ENCODE measurements at regions not wholly inside any gene's neighbourhood (a gene's known extent, or its start where the extent isn't known, plus 50 kb on each side); places are given as distances from the start of the nearest gene placed in this dataset.

DNA sequence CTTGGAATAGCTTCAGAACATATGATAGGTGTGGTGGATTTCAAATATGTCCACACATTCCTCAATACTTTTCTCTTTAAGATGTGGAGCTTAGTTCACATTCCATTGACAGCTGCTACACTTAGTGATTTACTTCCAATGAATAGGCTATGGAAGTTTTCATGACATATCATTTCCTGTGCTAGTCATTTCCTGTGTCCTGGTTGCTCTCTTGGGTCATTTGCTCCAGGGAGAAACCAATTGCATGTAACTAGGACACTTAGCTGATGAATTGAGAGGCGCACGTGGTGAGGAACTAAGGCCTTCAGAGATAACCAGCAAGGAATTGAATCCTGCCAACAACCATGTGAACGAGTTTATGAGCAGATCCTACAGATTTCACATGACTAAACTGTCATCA lies 120.9 kb downstream of the SLC17A6 start:
- Mint-ChIP-seq H3K27me3 (peaks cover 28% of the 10 kb centered on the region), H3K27ac (no peak overlapping the region), H3K9me3 (no peaks in the 10 kb centered on the region), H3K36me3 (ENCODE audit: low read depth) (no peaks in the 10 kb centered on the region), H3K4me1 (ENCODE audit: low read depth) (no peaks in the 10 kb centered on the region), H3K4me3 (no peak overlapping the region)
- ChIA-PET CTCF (no interaction called here), POLR2A (no interaction called here)
- Histone ChIP-seq H3K4me1 (ENCODE audit: insufficient read depth, low read length) (no peaks in the 10 kb centered on the region), H3K36me3 (ENCODE audit: insufficient read depth, low read length) (no peaks in the 10 kb centered on the region), H3K27me3 (ENCODE audit: control insufficient read depth in 1 of 2, insufficient read depth in 2 of 2, low read length in 2 of 2) (no peaks in the 10 kb centered on the region), H3K4me3 (ENCODE audit: low read length) (no peak overlapping the region), H3K27ac (ENCODE audit: low read depth in 1 of 2, low read length in 2 of 2) (no peak overlapping the region), H3K9me3 (ENCODE audit: control insufficient read depth in 1 of 2, insufficient read depth in 1 of 2, low read length in 2 of 2) (no peaks in the 10 kb centered on the region)
- intact Hi-C loops (cut with DNase I, micrococcal nuclease), result no loop called here
- DNase-seq (no peak), ATAC-seq (ENCODE audit: poor library complexity) (no peak)
- TF ChIP-seq, protein P1, sequence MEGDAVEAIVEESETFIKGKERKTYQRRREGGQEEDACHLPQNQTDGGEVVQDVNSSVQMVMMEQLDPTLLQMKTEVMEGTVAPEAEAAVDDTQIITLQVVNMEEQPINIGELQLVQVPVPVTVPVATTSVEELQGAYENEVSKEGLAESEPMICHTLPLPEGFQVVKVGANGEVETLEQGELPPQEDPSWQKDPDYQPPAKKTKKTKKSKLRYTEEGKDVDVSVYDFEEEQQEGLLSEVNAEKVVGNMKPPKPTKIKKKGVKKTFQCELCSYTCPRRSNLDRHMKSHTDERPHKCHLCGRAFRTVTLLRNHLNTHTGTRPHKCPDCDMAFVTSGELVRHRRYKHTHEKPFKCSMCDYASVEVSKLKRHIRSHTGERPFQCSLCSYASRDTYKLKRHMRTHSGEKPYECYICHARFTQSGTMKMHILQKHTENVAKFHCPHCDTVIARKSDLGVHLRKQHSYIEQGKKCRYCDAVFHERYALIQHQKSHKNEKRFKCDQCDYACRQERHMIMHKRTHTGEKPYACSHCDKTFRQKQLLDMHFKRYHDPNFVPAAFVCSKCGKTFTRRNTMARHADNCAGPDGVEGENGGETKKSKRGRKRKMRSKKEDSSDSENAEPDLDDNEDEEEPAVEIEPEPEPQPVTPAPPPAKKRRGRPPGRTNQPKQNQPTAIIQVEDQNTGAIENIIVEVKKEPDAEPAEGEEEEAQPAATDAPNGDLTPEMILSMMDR (IDR thresholded peaks at IDR 0.05), result no peak

DNA sequence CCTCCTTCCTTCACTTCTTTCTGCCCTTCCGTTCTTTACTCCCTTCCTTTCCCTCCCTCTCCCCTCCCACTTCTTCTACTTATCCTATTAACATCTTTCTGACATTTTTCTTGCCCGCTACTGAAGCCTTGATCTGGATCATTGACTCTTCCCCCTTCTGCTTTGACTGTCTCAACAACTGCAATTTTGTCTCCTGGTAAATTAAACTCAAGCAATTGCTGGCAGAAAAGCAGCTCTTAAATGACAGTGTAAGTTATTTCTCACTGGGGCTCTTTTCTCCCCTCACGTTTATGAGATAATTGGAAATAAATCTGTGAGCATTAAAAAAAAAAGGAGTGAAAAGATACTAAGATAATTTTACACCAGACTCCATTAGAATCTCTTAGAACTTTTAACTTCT lies 120.0 kb downstream of the SLC17A6 start:
- Mint-ChIP-seq H3K27ac (no peak overlapping the region), H3K9me3 (no peaks in the 10 kb centered on the region), H3K4me1 (ENCODE audit: low read depth) (no peaks in the 10 kb centered on the region), H3K27me3 (peaks cover 23% of the 10 kb centered on the region), H3K36me3 (ENCODE audit: low read depth) (no peaks in the 10 kb centered on the region), H3K4me3 (no peak overlapping the region)
- no peak for ATAC-seq (ENCODE audit: poor library complexity)
- intact Hi-C loops (cut with DNase I, micrococcal nuclease), result no loop called here
- CTCF ChIA-PET, result no interaction called here
- Histone ChIP-seq H3K9me3 (ENCODE audit: control insufficient read depth in 1 of 2, insufficient read depth in 1 of 2, low read length in 2 of 2) (no peaks in the 10 kb centered on the region), H3K27me3 (ENCODE audit: control insufficient read depth in 1 of 2, insufficient read depth in 2 of 2, low read length in 2 of 2) (no peaks in the 10 kb centered on the region), H3K4me1 (ENCODE audit: insufficient read depth, low read length) (no peaks in the 10 kb centered on the region), H3K36me3 (ENCODE audit: insufficient read depth, low read length) (no peaks in the 10 kb centered on the region), H3K27ac (ENCODE audit: low read depth in 1 of 2, low read length in 2 of 2) (no peak overlapping the region), H3K4me3 (ENCODE audit: low read length) (no peak overlapping the region)
- DNase-seq, result no peak
- POLR2A ChIA-PET, result no interaction called here
- TF ChIP-seq, protein P1 (IDR thresholded peaks at IDR 0.05), result no peak

- Mint-ChIP-seq H3K27me3 (peaks cover 24% of the 10 kb centered on the region), H3K9me3 (no peaks in the 10 kb centered on the region), H3K27ac (no peak overlapping the region), H3K4me3 (no peak overlapping the region), H3K36me3 (ENCODE audit: low read depth) (no peaks in the 10 kb centered on the region), H3K4me1 (ENCODE audit: low read depth) (no peaks in the 10 kb centered on the region)
- ChIA-PET POLR2A (no interaction called here), CTCF (no interaction called here)
- Histone ChIP-seq H3K27me3 (ENCODE audit: control insufficient read depth in 1 of 2, insufficient read depth in 2 of 2, low read length in 2 of 2) (no peaks in the 10 kb centered on the region), H3K9me3 (ENCODE audit: control insufficient read depth in 1 of 2, insufficient read depth in 1 of 2, low read length in 2 of 2) (no peaks in the 10 kb centered on the region), H3K4me1 (ENCODE audit: insufficient read depth, low read length) (no peaks in the 10 kb centered on the region), H3K27ac (ENCODE audit: low read depth in 1 of 2, low read length in 2 of 2) (no peak overlapping the region), H3K4me3 (ENCODE audit: low read length) (no peak overlapping the region), H3K36me3 (ENCODE audit: insufficient read depth, low read length) (no peaks in the 10 kb centered on the region)
- DNase-seq (no peak), ATAC-seq (ENCODE audit: poor library complexity) (no peak)
- TF ChIP-seq, protein P1 (IDR thresholded peaks at IDR 0.05), result no peak
- intact Hi-C loops (cut with DNase I, micrococcal nuclease), result no loop called here
Observed at GRCh38 chr11:22456993-22457762, 119.0 kb downstream of the SLC17A6 start.

All from CD4-positive, alpha-beta T cell (primary cell).